ENCODE measurements at regions not wholly inside any gene's neighbourhood (a gene's known extent, or its start where the extent isn't known, plus 50 kb on each side); places are given as distances from the start of the nearest gene placed in this dataset.
A peak's percentile ranks its signal among the peaks of the same experiment; 100 is the strongest.

DNA sequence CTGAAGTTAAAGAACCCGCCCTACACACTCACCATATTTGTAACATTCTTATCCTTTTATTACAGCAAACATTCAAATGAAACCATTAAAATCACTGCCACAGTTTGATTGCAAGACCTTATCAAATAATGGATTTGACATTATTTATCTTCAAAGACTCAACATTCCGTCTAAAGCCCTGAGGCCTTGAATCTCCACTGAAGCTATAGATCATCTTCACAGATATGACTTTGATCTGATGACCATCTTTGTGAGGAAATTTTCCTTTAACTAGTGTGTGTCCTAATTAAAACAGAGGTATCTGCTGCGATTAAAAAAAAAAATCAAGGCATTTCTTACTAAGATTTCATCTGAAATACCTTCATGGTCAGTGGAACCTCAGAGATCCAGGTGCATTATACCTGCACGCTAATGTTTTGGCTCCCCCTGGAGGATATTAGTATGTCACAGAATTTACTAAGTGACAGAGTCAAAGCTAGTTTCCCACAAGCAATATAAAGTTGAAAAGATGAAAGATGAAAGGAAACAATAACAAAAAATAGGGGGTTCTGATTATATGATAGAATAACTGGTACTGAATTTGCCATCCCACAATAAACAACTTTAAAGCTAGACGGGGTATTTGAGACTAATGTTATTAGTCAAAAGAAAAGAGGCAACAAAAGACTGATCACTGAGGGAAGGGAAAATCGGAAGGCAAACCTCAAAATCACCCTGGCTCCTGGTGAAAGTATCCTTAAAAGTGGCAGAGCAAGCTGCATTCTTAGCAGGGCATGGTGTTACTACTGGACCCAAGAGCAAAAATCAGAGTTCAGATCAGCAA, 923.4 kb downstream of the NCAM2 start:
- TF ChIP-seq CTCF (IDR thresholded peaks at IDR 0.05 in 2 of 3, conservative IDR thresholded peaks at IDR 0.05 in 1 of 3; ENCODE audit: borderline replicate concordance in 1 of 3, insufficient read depth in 1 of 3, low read depth in 2 of 3, low read length in 2 of 3): peak in 2 of 3 experiments; percentile 26 to 35; a peak in 1 of 6 replicates
- TF ChIP-seq FOSL1 (IDR thresholded peaks at IDR 0.05; ENCODE audit: low read depth): no peak
- no peak for TF ChIP-seq SIN3A (IDR thresholded peaks at IDR 0.05; ENCODE audit: low read depth)

Measured in HCT116 (cell line).